SK-N-SH treated with all-trans-retinoic acid at 6 μM for 48 hours (cell line): ENCODE measurements at regions not wholly inside any gene's neighbourhood (a gene's known extent, or its start where the extent isn't known, plus 50 kb on each side); places are given as distances from the start of the nearest gene placed in this dataset.

ENCODE experiments used
- ARNTL ChIP-seq: fragments of 450-650 bp; formaldehyde crosslinking; IDR thresholded peaks from 2 replicates; pipeline ENCODE4 v1.5.0; 2020; ENCODE audit warnings: low read depth, mild to moderate bottlenecking, moderate library complexity, borderline replicate concordance
- BACH2 ChIP-seq: fragments of 250-450 bp; sonication (Bioruptor Pico); IDR thresholded peaks from 2 replicates; pipeline ENCODE4 v1.9.0; 2021; ENCODE audit warnings: mild to moderate bottlenecking, borderline replicate concordance
- CREB5 ChIP-seq: fragments of 250-450 bp; sonication (Bioruptor Pico); IDR thresholded peaks from 2 replicates; pipeline ENCODE4 v1.5.1; 2020; ENCODE audit warnings: low read depth, mild to moderate bottlenecking, moderate library complexity
- CSDC2 ChIP-seq: fragments of 250-450 bp; sonication (Bioruptor Pico); IDR thresholded peaks from 2 replicates; pipeline ENCODE4 v1.5.0; 2020; ENCODE audit warnings: mild to moderate bottlenecking, moderate library complexity
- GLIS3 ChIP-seq: fragments of 250-450 bp; sonication (Bioruptor Pico); IDR thresholded peaks from 2 replicates; pipeline ENCODE4 v1.5.0; 2020; ENCODE audit warnings: mild to moderate bottlenecking, moderate library complexity
- ISL1 ChIP-seq: fragments of 250-450 bp; sonication (Bioruptor Pico); IDR thresholded peaks from 2 replicates; pipeline ENCODE4 v2.1.2; 2022; ENCODE audit warnings: mild to moderate bottlenecking, moderate library complexity
- PATZ1 ChIP-seq: fragments of 250-450 bp; sonication (Bioruptor Pico); IDR thresholded peaks from 2 replicates; pipeline ENCODE4 v1.8.0; 2020; ENCODE audit warnings: mild to moderate bottlenecking, moderate library complexity, borderline replicate concordance
- RARB ChIP-seq: fragments of 250-450 bp; sonication (Bioruptor Pico); IDR thresholded peaks from 2 replicates; pipeline ENCODE4 v1.8.0; 2021; ENCODE audit warnings: mild to moderate bottlenecking, moderate library complexity
- SNAI2 ChIP-seq: fragments of 250-450 bp; sonication (Bioruptor Pico); IDR thresholded peaks from 2 replicates; pipeline ENCODE4 v1.5.0; 2020; ENCODE audit warnings: mild to moderate bottlenecking, moderate library complexity
- TCF4 ChIP-seq: fragments of 250-450 bp; sonication (Bioruptor Pico); IDR thresholded peaks from 2 replicates; pipeline ENCODE4 v1.8.0; 2021; ENCODE audit warnings: mild to moderate bottlenecking, moderate library complexity, borderline replicate concordance
- TOX ChIP-seq: fragments of 250-450 bp; sonication (Bioruptor Pico); IDR thresholded peaks from 2 replicates; pipeline ENCODE4 v1.8.0; 2021; ENCODE audit warnings: mild to moderate bottlenecking, moderate library complexity, borderline replicate concordance
- ZC3H10 ChIP-seq: fragments of 250-450 bp; sonication (Bioruptor Pico); IDR thresholded peaks from 2 replicates; pipeline ENCODE4 v1.5.1; 2021; ENCODE audit warnings: mild to moderate bottlenecking, moderate library complexity
- ZFP30 ChIP-seq: fragments of 450-650 bp; formaldehyde crosslinking; IDR thresholded peaks from 2 replicates; pipeline ENCODE4 v1.5.0; 2022; ENCODE audit warnings: mild to moderate bottlenecking, moderate library complexity

- no peak for TF ChIP-seq RARB
- TF ChIP-seq CSDC2 (CRISPR knock-in tag), result no peak
- TF ChIP-seq SNAI2 (CRISPR knock-in tag), result no peak
- TF ChIP-seq TOX, result no peak
- TF ChIP-seq ISL1, result no peak
- no peak for TF ChIP-seq TCF4 (CRISPR knock-in tag)
- no peak for TF ChIP-seq GLIS3 (CRISPR knock-in tag)
- no peak for TF ChIP-seq PATZ1
- TF ChIP-seq ZC3H10 (CRISPR knock-in tag), result no peak
- no peak for TF ChIP-seq BACH2 (CRISPR knock-in tag)
- TF ChIP-seq ZFP30 (CRISPR knock-in tag), result no peak
- no peak for TF ChIP-seq CREB5 (CRISPR knock-in tag)
- TF ChIP-seq ARNTL, result no peak
Observed at GRCh38 chr21:25426580-25426979, 180.7 kb downstream of the MRPL39 start.
